ENCODE measurements at regions not wholly inside any gene's neighbourhood (a gene's known extent, or its start where the extent isn't known, plus 50 kb on each side); places are given as distances from the start of the nearest gene placed in this dataset.

GRCh38 chr5:52388349-52388748, 399.4 kb upstream of the ITGA1 start:
- no peak overlapping the region for H3K4me3 ChIP-seq (ENCODE audit: low read depth, low read length)
- no peak for TF ChIP-seq CTCF (IDR thresholded peaks at IDR 0.05; ENCODE audit: low read depth, low read length)

GRCh38 chr5:52392321-52392720, 395.4 kb upstream of the ITGA1 start:
- H3K4me3 ChIP-seq (ENCODE audit: low read depth, low read length) = no peak overlapping the region
- no peak for TF ChIP-seq CTCF (IDR thresholded peaks at IDR 0.05; ENCODE audit: low read depth, low read length)

GRCh38 chr5:52409835-52410234, 377.9 kb upstream of the ITGA1 start:
- TF ChIP-seq CTCF (IDR thresholded peaks at IDR 0.05; ENCODE audit: low read depth, low read length) = no peak
- no peak overlapping the region for H3K4me3 ChIP-seq (ENCODE audit: low read depth, low read length)

GRCh38 chr5:52419357-52419756, 368.4 kb upstream of the ITGA1 start:
- no peak overlapping the region for H3K4me3 ChIP-seq (ENCODE audit: low read depth, low read length)
- no peak for TF ChIP-seq CTCF (IDR thresholded peaks at IDR 0.05; ENCODE audit: low read depth, low read length)

GRCh38 chr5:52427615-52428014, 360.1 kb upstream of the ITGA1 start:
- TF ChIP-seq CTCF (IDR thresholded peaks at IDR 0.05; ENCODE audit: low read depth, low read length) = no peak
- H3K4me3 ChIP-seq (ENCODE audit: low read depth, low read length) = no peak overlapping the region

- no peak overlapping the region for H3K4me3 ChIP-seq (ENCODE audit: low read depth, low read length)
- TF ChIP-seq CTCF (IDR thresholded peaks at IDR 0.05; ENCODE audit: low read depth, low read length) = no peak
These were observed 358.7 kb upstream of the ITGA1 start for GRCh38 chr5:52428977-52429489.

GRCh38 chr5:52441768-52442167, 345.9 kb upstream of the ITGA1 start:
- H3K4me3 ChIP-seq (ENCODE audit: low read depth, low read length) = no peak overlapping the region
- no peak for TF ChIP-seq CTCF (IDR thresholded peaks at IDR 0.05; ENCODE audit: low read depth, low read length)

Measured in WI38 (cell line).